HFFc6 (cell line): ENCODE measurements at regions not wholly inside any gene's neighbourhood (a gene's known extent, or its start where the extent isn't known, plus 50 kb on each side); places are given as distances from the start of the nearest gene placed in this dataset.

ENCODE experiments used
- DNase-seq: peaks from one replicate; pipeline ENCODE4 v3.0.0-alpha.2; 2018
- H3K27ac Mint-ChIP-seq: 2 replicates; pipeline ENCODE4 v1.8.0; 2020; ENCODE audit warnings: mild to moderate bottlenecking, mixed read lengths
- H3K27me3 Mint-ChIP-seq: 2 replicates; pipeline ENCODE4 v1.8.0; 2021; ENCODE audit warnings: mild to moderate bottlenecking, moderate library complexity, mixed read lengths; ENCODE audit not compliant: insufficient read depth
- H3K36me3 Mint-ChIP-seq: 2 replicates; pipeline ENCODE4 v1.8.0; 2021; ENCODE audit warnings: low read depth, mixed read lengths
- H3K4me1 Mint-ChIP-seq: 2 replicates; pipeline ENCODE4 v1.8.0; 2020; ENCODE audit warnings: low read depth, mixed read lengths
- H3K4me3 Mint-ChIP-seq: 2 replicates; pipeline ENCODE4 v1.8.0; 2020; ENCODE audit warnings: mild to moderate bottlenecking, moderate library complexity, mixed read lengths
- H3K9me3 Mint-ChIP-seq: 2 replicates; pipeline ENCODE4 v1.8.0; 2020; ENCODE audit warnings: mild to moderate bottlenecking, mixed read lengths
- TF ChIP-seq, protein P1 (sequence below): fragments of 200-600 bp; sonication (generic); IDR thresholded peaks from 2 replicates; pipeline ENCODE4 v1.5.0; 2021; ENCODE audit warnings: antibody characterized with exemption, mild to moderate bottlenecking

- Mint-ChIP-seq H3K4me1 (no peaks in the 10 kb centered on the region), H3K9me3 (peaks cover 11% of the 10 kb centered on the region), H3K27ac (no peak overlapping the region), H3K4me3 (no peak overlapping the region), H3K27me3 (peaks cover 1% of the 10 kb centered on the region; the same call in 1 of the 2 replicates), H3K36me3 (no peaks in the 10 kb centered on the region)
- TF ChIP-seq, protein P1, sequence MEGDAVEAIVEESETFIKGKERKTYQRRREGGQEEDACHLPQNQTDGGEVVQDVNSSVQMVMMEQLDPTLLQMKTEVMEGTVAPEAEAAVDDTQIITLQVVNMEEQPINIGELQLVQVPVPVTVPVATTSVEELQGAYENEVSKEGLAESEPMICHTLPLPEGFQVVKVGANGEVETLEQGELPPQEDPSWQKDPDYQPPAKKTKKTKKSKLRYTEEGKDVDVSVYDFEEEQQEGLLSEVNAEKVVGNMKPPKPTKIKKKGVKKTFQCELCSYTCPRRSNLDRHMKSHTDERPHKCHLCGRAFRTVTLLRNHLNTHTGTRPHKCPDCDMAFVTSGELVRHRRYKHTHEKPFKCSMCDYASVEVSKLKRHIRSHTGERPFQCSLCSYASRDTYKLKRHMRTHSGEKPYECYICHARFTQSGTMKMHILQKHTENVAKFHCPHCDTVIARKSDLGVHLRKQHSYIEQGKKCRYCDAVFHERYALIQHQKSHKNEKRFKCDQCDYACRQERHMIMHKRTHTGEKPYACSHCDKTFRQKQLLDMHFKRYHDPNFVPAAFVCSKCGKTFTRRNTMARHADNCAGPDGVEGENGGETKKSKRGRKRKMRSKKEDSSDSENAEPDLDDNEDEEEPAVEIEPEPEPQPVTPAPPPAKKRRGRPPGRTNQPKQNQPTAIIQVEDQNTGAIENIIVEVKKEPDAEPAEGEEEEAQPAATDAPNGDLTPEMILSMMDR: no peak
- DNase-seq: no peak
Observed at GRCh38 chrX:128883650-128884049, 639.6 kb downstream of the SMARCA1 start.

DNA sequence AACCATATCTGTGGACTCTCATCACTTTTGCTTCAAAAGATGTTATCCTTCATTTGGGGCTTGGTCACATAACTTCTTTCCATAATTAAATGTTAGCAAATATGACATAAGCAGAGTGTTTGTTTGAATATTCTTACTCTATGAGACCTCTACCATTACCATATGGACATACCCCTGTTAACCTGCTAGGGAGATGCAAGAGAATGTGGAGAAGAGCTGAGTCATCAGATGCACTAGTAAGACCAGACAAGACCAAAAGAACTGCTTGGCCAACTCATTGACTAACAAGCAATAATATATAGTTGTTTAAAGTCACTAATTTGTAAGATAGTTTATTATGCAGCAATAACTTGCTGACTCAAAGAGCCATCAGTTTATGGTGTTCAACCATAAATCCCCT lies 652.9 kb downstream of the SMARCA1 start:
- peaks cover 4% of the 10 kb centered on the region; the same call in 1 of the 2 replicates for H3K27me3 Mint-ChIP-seq
- H3K4me1 Mint-ChIP-seq: no peaks in the 10 kb centered on the region
- no peak overlapping the region for H3K4me3 Mint-ChIP-seq
- H3K36me3 Mint-ChIP-seq: no peaks in the 10 kb centered on the region
- 0 out of 2 replicates have a peak, but pooled peaks cover 5% of the 10 kb centered on the region for H3K9me3 Mint-ChIP-seq
- DNase-seq: no peak
- TF ChIP-seq, protein P1: no peak
- H3K27ac Mint-ChIP-seq: no peak overlapping the region

DNA sequence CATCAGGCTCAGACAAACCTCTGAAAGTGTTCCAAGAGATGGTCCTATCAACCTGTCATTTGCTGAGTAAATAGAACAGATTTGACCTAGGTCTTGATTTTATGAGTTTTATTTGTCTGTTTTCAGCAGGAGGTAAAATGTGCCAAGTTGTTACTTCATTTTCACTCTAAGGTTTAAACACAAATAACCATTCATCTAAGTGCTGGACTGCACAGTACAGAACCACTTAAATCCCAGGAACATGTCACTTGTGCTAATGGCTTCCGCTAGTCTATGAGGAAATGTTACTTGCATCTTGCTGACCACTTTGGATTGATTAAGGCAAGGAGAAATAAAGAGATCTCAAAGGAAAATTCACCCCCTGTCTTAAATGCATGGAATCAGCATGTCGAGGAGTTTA lies 660.7 kb downstream of the SMARCA1 start:
- no peak for DNase-seq
- Mint-ChIP-seq H3K27me3 (no peaks in the 10 kb centered on the region), H3K4me3 (no peak overlapping the region), H3K27ac (no peak overlapping the region), H3K9me3 (no peaks in the 10 kb centered on the region), H3K36me3 (no peaks in the 10 kb centered on the region), H3K4me1 (no peaks in the 10 kb centered on the region)
- TF ChIP-seq, protein P1: no peak

DNA sequence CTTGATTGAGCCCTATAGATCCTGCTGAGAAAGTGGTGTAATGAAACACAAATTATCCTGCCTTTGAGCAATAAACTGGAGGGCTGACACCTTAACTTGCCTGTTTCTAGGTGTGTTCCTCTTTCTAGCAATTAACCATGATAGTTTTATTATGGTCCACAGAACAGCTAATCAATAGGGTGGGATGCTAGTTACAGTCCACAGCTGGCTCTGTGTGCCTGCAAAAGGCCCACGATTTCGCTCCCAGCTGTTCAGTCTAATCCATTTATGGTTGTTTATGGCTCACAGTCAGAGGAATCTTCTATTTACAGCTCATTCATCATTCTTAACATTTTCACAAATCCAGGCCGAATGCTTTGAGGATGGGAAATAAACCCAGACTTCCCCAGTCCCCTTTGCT lies 674.9 kb downstream of the SMARCA1 start:
- TF ChIP-seq, protein P1: no peak
- Mint-ChIP-seq H3K36me3 (no peaks in the 10 kb centered on the region), H3K27ac (no peak overlapping the region), H3K4me1 (no peaks in the 10 kb centered on the region), H3K27me3 (no peaks in the 10 kb centered on the region; the same call in 1 of the 2 replicates), H3K9me3 (peaks cover 4% of the 10 kb centered on the region), H3K4me3 (no peak overlapping the region)
- no peak for DNase-seq

DNA sequence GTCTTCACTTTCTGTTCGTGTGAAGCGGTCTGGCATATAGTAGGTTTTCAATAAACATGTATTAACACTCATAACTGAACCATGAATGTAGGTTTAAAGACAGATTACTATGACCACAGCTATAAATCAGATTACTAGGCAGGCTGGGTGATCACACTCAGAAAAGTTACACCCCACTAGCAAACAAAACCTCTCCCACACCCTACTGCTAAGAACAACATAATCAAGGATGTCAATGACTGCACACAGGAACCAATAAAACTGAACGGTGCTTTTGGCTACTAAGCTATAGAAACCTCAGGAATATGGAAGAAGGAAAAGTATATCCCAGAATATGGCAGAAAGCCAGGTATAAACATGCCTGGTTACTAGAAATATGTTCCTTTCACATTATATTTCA lies 676.9 kb downstream of the SMARCA1 start:
- no peaks in the 10 kb centered on the region for H3K36me3 Mint-ChIP-seq
- H3K9me3 Mint-ChIP-seq: no peaks in the 10 kb centered on the region; the same call in 1 of the 2 replicates
- no peak overlapping the region for H3K4me3 Mint-ChIP-seq
- TF ChIP-seq, protein P1: no peak
- H3K27me3 Mint-ChIP-seq: no peaks in the 10 kb centered on the region; the same call in 1 of the 2 replicates
- H3K27ac Mint-ChIP-seq: no peak overlapping the region
- DNase-seq: no peak
- no peaks in the 10 kb centered on the region for H3K4me1 Mint-ChIP-seq

- Mint-ChIP-seq H3K27ac (no peak overlapping the region), H3K4me3 (no peak overlapping the region), H3K4me1 (no peaks in the 10 kb centered on the region), H3K9me3 (no peaks in the 10 kb centered on the region), H3K27me3 (no peaks in the 10 kb centered on the region), H3K36me3 (no peaks in the 10 kb centered on the region)
- DNase-seq: no peak
- TF ChIP-seq, protein P1: no peak
Observed at GRCh38 chrX:128818690-128819089, 704.6 kb downstream of the SMARCA1 start.
